Testis (tissue), 2 donors: ENCODE measurements at regions not wholly inside any gene's neighbourhood (a gene's known extent, or its start where the extent isn't known, plus 50 kb on each side); places are given as distances from the start of the nearest gene placed in this dataset.
"Not testable (repeated sequence)": the region's sequence is repeated elsewhere in the genome, so short reads cannot be mapped to it uniquely, and the experiment has no call there.

Source experiments
- DNase-seq: peaks from one replicate; pipeline ENCODE4 v3.0.0-alpha.2; 2019
- H3K27ac ChIP-seq, 2 donors: fragments of 200-600 bp; sonication (generic); one replicate each; pipeline ENCODE4 v1.5.1; 2019
- H3K27me3 ChIP-seq: fragments of 200-600 bp; sonication (generic); one replicate; pipeline ENCODE4 v1.5.1; 2019
- H3K36me3 ChIP-seq: fragments of 200-600 bp; sonication (generic); one replicate; pipeline ENCODE4 v1.5.1; 2017; ENCODE audit warnings: low read depth; ENCODE audit errors: missing control alignments
- H3K4me1 ChIP-seq: fragments of 200-600 bp; sonication (generic); one replicate; pipeline ENCODE4 v1.5.1; 2019
- H3K4me3 ChIP-seq, 2 donors: fragments of 200-600 bp; sonication (generic); one replicate each; pipeline ENCODE4 v1.5.1; 2017 to 2019
- H3K9me3 ChIP-seq: fragments of 200-600 bp; sonication (generic); one replicate; pipeline ENCODE4 v1.5.1; 2017
- WGBS, 2 donors: methylation state at CpG; one replicate each; pipeline ENCODE4 v1.1.5; 2018; 5-methylcytosine and 5-hydroxymethylcytosine counted together
- intact Hi-C: fragments of 100-400 bp; cut with DNase I; formaldehyde crosslinking; loops from one replicate; pipeline ENCODE4 v1.15.1; 2023; ENCODE audit warnings: low total_unique reads

GRCh38 chr5:176040105-176040801, 72.1 kb upstream of the THOC3 start:
- H3K36me3 ChIP-seq, H3K4me1 ChIP-seq, H3K9me3 ChIP-seq, H3K4me3 ChIP-seq, DNase-seq, H3K27ac ChIP-seq, H3K27me3 ChIP-seq: not testable (repeated sequence)
- intact Hi-C loops, result loop anchor here (5.0 kb wide), 1 partner anchor 512 kb away; no protein-coding TSS in a partner anchor
- 90 to 95% methylated on average over 7 to 12 of the region's 12 CpGs for WGBS, 2 donors

GRCh38 chr5:176041248-176041994, 73.3 kb upstream of the THOC3 start:
- WGBS, 2 donors, result 88 to 96% methylated on average over 15 of the region's 15 CpGs
- not testable (repeated sequence) for H3K36me3 ChIP-seq, H3K4me1 ChIP-seq, H3K4me3 ChIP-seq, H3K27me3 ChIP-seq, H3K27ac ChIP-seq, DNase-seq, H3K9me3 ChIP-seq
- intact Hi-C loops, result loop anchor here (5.0 kb wide), 1 partner anchor 511 kb away; no protein-coding TSS in a partner anchor

GRCh38 chr5:176042020-176042658, 74.0 kb upstream of the THOC3 start:
- H3K27me3 ChIP-seq, DNase-seq, H3K36me3 ChIP-seq, H3K9me3 ChIP-seq, H3K4me1 ChIP-seq, H3K4me3 ChIP-seq, H3K27ac ChIP-seq: not testable (repeated sequence)
- WGBS, 2 donors, result 87 to 92% methylated on average over 6 of the region's 6 CpGs
- intact Hi-C loops, result loop anchor here (5.0 kb wide), 1 partner anchor 510 kb away; no protein-coding TSS in a partner anchor

- 84 to 88% methylated on average over 5 to 7 of the region's 7 CpGs for WGBS, 2 donors
- not testable (repeated sequence) for H3K4me1 ChIP-seq, DNase-seq, H3K9me3 ChIP-seq, H3K27ac ChIP-seq, H3K36me3 ChIP-seq, H3K27me3 ChIP-seq, H3K4me3 ChIP-seq
- intact Hi-C loops, result loop anchor here (5.0 kb wide), 1 partner anchor 509 kb away; no protein-coding TSS in a partner anchor
Measured at GRCh38 chr5:176043252-176043829, 75.2 kb upstream of the THOC3 start.

GRCh38 chr5:176043986-176044385, 75.9 kb upstream of the THOC3 start:
- H3K36me3 ChIP-seq, H3K4me1 ChIP-seq, H3K4me3 ChIP-seq, H3K27ac ChIP-seq, DNase-seq, H3K9me3 ChIP-seq, H3K27me3 ChIP-seq: not testable (repeated sequence)
- WGBS, 2 donors, result 75 to 100% methylated on average over 1 to 4 of the region's 6 CpGs
- intact Hi-C loops, result loop anchor here (5.0 kb wide), 1 partner anchor 508 kb away; no protein-coding TSS in a partner anchor

- WGBS, 2 donors, result no CpG with 5 or more reads among the region's 10 CpGs
- intact Hi-C loops, result loop anchor here (5.0 kb wide), 1 partner anchor 508 kb away; no protein-coding TSS in a partner anchor
- not testable (repeated sequence) for H3K36me3 ChIP-seq, H3K4me3 ChIP-seq, H3K4me1 ChIP-seq, H3K27me3 ChIP-seq, H3K27ac ChIP-seq, H3K9me3 ChIP-seq, DNase-seq
Measured at GRCh38 chr5:176044431-176044830, 76.3 kb upstream of the THOC3 start.

GRCh38 chr5:176045442-176045841, 77.3 kb upstream of the THOC3 start:
- DNase-seq, H3K27me3 ChIP-seq, H3K4me3 ChIP-seq, H3K4me1 ChIP-seq, intact Hi-C loops, H3K27ac ChIP-seq, H3K9me3 ChIP-seq, H3K36me3 ChIP-seq: not testable (repeated sequence)
- WGBS, 2 donors, result 82% methylated on average over 7 of the region's 13 CpGs; no CpG with 5 or more reads in 1 of the 2 donors

- H3K27me3 ChIP-seq, H3K4me3 ChIP-seq, H3K27ac ChIP-seq, intact Hi-C loops, H3K4me1 ChIP-seq, H3K36me3 ChIP-seq, H3K9me3 ChIP-seq, DNase-seq: not testable (repeated sequence)
- WGBS, 2 donors, result 81 to 90% methylated on average over 6 of the region's 6 CpGs
Measured at GRCh38 chr5:176048671-176049070, 80.6 kb upstream of the THOC3 start.

- H3K27me3 ChIP-seq, H3K27ac ChIP-seq, DNase-seq, H3K36me3 ChIP-seq, H3K9me3 ChIP-seq, H3K4me3 ChIP-seq, intact Hi-C loops, H3K4me1 ChIP-seq: not testable (repeated sequence)
- WGBS, 2 donors, result no CpG with 5 or more reads among the region's 65 CpGs
Measured at GRCh38 chr5:176060472-176061268, 92.6 kb upstream of the THOC3 start.

GRCh38 chr5:176061269-176061622, 93.1 kb upstream of the THOC3 start:
- H3K27me3 ChIP-seq, DNase-seq, H3K9me3 ChIP-seq, H3K4me1 ChIP-seq, intact Hi-C loops, H3K4me3 ChIP-seq, H3K27ac ChIP-seq, H3K36me3 ChIP-seq: not testable (repeated sequence)
- 25 to 30% methylated on average over 20 of the region's 30 CpGs for WGBS, 2 donors

GRCh38 chr5:176061660-176062059, 93.5 kb upstream of the THOC3 start:
- 19% methylated on average over 9 of the region's 21 CpGs; no CpG with 5 or more reads in 1 of the 2 donors for WGBS, 2 donors
- H3K27me3 ChIP-seq, DNase-seq, H3K4me1 ChIP-seq, intact Hi-C loops, H3K9me3 ChIP-seq, H3K27ac ChIP-seq, H3K36me3 ChIP-seq, H3K4me3 ChIP-seq: not testable (repeated sequence)
